ENCODE measurements at regions not wholly inside any gene's neighbourhood (a gene's known extent, or its start where the extent isn't known, plus 50 kb on each side); places are given as distances from the start of the nearest gene placed in this dataset.

DNA sequence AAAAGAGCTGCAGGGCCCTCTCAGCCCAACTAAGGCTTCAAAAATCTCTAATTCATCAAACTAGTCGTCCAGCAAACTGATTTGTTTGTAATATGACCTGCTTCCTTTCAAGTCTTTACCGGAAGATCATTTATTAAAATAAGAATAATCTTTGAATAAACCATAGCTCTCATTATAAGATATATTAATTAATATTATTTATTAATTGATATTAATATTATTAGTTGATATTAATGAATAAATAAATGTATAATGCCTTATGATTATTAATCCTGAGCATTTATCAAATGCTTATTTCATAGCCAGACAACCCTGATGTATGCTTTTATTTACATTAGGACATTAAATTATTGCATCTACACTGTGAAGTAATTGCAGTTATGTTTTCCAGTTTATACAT is 550.7 kb upstream of the ALCAM start:
- CTCF ChIA-PET: interaction anchor here (0.9 to 1.4 kb wide), 3 partner anchors 8 to 714 kb away, joined by 3 read pairs; no protein-coding TSS in a partner anchor

DNA sequence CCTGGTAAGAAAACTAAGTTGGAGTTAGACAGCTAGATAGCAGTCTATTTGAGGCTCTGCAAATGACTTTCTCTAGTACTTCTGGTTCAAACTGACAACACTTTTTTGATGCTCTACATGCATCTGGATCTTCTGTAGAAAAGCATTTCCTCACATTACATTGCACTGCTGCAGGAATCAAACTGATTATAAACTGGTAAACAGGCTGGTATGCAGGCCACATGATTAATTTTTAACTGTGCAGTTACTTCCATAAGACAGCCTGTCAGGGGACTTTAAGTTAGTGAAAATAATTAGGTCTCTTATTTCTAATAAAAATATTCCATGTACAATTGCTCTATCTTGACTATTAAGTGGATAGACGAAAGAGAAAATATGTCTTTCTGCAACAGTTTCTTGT is 550.0 kb upstream of the ALCAM start:
- CTCF ChIA-PET: interaction anchor here (1.2 to 1.4 kb wide), 2 partner anchors 10 to 67 kb away, joined by 3 read pairs; no protein-coding TSS in a partner anchor

More for the DNA sequence above, 550.7 kb upstream of the ALCAM start:
- TF ChIP-seq, protein P1, sequence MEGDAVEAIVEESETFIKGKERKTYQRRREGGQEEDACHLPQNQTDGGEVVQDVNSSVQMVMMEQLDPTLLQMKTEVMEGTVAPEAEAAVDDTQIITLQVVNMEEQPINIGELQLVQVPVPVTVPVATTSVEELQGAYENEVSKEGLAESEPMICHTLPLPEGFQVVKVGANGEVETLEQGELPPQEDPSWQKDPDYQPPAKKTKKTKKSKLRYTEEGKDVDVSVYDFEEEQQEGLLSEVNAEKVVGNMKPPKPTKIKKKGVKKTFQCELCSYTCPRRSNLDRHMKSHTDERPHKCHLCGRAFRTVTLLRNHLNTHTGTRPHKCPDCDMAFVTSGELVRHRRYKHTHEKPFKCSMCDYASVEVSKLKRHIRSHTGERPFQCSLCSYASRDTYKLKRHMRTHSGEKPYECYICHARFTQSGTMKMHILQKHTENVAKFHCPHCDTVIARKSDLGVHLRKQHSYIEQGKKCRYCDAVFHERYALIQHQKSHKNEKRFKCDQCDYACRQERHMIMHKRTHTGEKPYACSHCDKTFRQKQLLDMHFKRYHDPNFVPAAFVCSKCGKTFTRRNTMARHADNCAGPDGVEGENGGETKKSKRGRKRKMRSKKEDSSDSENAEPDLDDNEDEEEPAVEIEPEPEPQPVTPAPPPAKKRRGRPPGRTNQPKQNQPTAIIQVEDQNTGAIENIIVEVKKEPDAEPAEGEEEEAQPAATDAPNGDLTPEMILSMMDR (IDR thresholded peaks at IDR 0.05; ENCODE audit: control extremely low read depth, extremely low read depth, low read depth, missing control alignments): no peak
- no peak for DNase-seq (ENCODE audit: extremely low spot score)
- POLR2A ChIA-PET: no interaction called here

DNA sequence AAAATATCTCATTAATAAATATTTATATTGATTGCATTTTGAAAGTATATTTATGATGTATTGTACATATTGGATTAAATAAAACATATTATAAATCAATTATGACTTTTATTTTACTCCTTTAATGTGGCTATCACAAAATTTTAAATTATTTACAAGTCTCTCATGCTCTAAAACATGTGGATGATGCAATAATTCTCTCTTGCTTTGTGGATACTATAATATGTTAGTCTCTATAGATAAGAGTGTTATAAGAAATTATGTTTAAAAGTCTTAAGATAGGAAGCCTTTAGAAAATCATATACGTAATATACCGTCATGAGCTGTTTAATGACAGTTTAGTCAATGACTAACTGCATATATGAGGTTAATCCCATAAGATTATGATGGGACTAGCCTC is 547.4 kb upstream of the ALCAM start:
- TF ChIP-seq, protein P1 (IDR thresholded peaks at IDR 0.05; ENCODE audit: control extremely low read depth, extremely low read depth, low read depth, missing control alignments): no peak
- no peak for DNase-seq (ENCODE audit: extremely low spot score)
- POLR2A ChIA-PET: no interaction called here
- CTCF ChIA-PET: no interaction called here

More for the DNA sequence above, 550.0 kb upstream of the ALCAM start:
- TF ChIP-seq, protein P1 (IDR thresholded peaks at IDR 0.05; ENCODE audit: control extremely low read depth, extremely low read depth, low read depth, missing control alignments): no peak
- no peak for DNase-seq (ENCODE audit: extremely low spot score)
- POLR2A ChIA-PET: no interaction called here

DNA sequence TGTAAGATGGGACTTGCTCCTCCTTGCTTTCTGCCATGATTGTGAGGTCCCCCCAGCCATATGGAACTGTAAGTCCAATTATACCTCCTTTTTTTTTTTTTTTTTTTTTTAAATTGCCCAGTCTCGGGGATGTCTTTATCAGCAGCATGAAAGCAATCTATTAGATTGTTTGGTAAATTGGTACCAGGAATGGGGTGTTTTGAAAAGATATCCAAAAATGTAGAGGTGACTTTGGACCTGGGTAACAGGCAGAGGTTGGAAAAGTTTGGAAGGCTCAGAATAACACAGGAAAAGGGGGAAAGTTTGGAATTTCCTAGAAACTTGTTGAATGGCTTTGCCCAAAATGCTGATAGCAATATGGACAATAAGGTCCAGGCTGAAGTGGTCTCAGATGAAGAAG is 545.8 kb upstream of the ALCAM start:
- no peak for DNase-seq (ENCODE audit: extremely low spot score)
- TF ChIP-seq, protein P1 (IDR thresholded peaks at IDR 0.05; ENCODE audit: control extremely low read depth, extremely low read depth, low read depth, missing control alignments): no peak
- CTCF ChIA-PET: no interaction called here
- POLR2A ChIA-PET: no interaction called here

DNA sequence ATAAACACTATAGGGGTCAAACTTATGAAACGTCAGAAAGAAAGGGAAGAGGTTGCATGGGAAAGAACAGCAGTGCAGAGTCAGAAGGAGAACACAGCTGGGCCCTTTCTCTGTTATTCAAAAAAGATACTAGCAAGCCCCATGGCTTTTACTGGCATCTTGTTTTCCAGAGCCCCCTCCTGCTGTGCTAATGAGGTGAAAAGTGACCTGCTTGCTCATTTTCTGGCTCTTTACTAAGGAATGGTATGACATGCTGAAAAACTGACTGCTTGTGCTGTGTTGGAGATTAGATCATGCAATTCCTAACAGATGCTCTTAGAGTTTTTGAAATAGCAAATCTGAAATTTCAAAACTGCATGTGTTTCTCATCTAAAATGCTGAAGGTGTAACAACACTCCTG is 541.6 kb upstream of the ALCAM start:
- no peak for DNase-seq (ENCODE audit: extremely low spot score)
- ChIA-PET POLR2A (no interaction called here), CTCF (no interaction called here)
- TF ChIP-seq, protein P1 (IDR thresholded peaks at IDR 0.05; ENCODE audit: control extremely low read depth, extremely low read depth, low read depth, missing control alignments): no peak

DNA sequence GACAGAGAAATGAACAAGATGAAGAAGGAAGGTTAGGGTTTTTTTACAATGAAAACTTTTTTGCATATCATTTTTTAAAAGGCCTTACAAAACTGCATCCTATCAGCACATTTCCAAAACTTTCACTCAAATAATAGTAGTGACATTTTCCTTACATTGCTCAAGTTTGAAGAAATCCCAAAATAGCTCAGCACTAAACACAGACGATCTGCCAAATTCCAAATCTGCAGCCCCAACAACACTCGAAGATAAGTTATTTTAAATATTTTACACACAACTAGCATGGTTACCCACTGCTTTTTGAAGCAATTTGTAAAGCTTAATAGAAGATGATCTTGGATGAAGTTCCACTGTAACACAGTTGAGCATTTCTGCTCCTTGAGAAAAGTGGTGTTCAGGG is 535.6 kb upstream of the ALCAM start:
- CTCF ChIA-PET: no interaction called here
- DNase-seq (ENCODE audit: extremely low spot score): no peak
- TF ChIP-seq, protein P1 (IDR thresholded peaks at IDR 0.05; ENCODE audit: control extremely low read depth, extremely low read depth, low read depth, missing control alignments): no peak
- POLR2A ChIA-PET: no interaction called here

DNA sequence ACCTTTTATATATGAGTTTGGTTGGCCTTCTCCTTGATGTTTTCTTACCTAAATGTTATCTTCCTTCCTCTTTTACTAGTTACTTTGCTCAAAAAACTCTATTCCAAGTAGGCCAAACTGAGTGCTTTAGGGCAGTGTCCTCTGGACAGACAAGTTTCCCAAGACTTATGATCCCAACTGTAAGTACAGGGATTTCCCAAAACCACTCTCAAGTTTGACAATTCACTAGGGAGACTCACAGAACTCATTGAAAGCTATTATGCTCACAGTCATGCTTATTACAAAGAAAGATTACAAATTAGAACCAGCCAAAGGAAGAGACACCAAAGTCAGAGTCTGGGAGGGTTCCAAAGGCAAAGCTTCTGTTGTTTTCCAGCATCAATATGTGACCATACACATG is 534.2 kb upstream of the ALCAM start:
- TF ChIP-seq, protein P1 (IDR thresholded peaks at IDR 0.05; ENCODE audit: control extremely low read depth, extremely low read depth, low read depth, missing control alignments): no peak
- ChIA-PET POLR2A (no interaction called here), CTCF (interaction anchor here (1.1 kb wide), 1 partner anchor 10 kb away, joined by 3 read pairs; no protein-coding TSS in a partner anchor)

More for the DNA sequence above, 534.2 kb upstream of the ALCAM start:
- DNase-seq (ENCODE audit: extremely low spot score): no peak

All from GM10248 (cell line).